ENCODE measurements at regions not wholly inside any gene's neighbourhood (a gene's known extent, or its start where the extent isn't known, plus 50 kb on each side); places are given as distances from the start of the nearest gene placed in this dataset.

GRCh38 chr2:40606862-40607261 lies 155.0 kb upstream of the SLC8A1 start:
- H3K27ac ChIP-seq (ENCODE audit: low read depth), result no peak overlapping the region
- H3K4me3 ChIP-seq (ENCODE audit: low read depth, low read length), result no peak overlapping the region
- H3K4me1 ChIP-seq (ENCODE audit: insufficient read depth), result no peaks in the 10 kb centered on the region
- no peaks in the 10 kb centered on the region for H3K36me3 ChIP-seq (ENCODE audit: insufficient read depth)
- DNase-seq (ENCODE audit: extremely low spot score), result no peak
- WGBS, result 86% methylated on average over 4 of the region's 4 CpGs

DNA sequence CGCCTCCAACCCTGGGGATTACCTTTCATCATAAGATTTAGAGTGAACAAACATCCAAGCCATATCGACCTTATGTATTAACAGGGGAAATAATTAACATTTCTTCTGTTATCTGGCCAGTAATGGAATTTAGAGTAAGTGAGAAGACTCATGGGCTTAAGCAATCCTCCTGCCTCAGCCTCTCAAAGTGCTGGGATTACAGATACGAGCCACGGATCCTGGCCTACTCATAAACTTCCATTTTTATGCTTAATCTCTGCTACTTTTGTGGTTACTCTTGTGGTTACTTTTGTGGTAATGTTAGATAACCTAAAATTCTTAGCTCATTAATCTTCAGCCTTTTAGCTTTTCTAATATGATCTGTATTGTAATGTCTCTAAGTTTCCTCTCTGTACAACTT lies 159.3 kb upstream of the SLC8A1 start:
- WGBS, result 66% methylated on average over 4 of the region's 4 CpGs

GRCh38 chr2:40625849-40626248 lies 174.0 kb upstream of the SLC8A1 start:
- 86% methylated on average over 3 of the region's 3 CpGs for WGBS
- Histone ChIP-seq H3K36me3 (ENCODE audit: insufficient read depth) (no peaks in the 10 kb centered on the region), H3K27ac (ENCODE audit: low read depth) (no peak overlapping the region), H3K4me3 (ENCODE audit: low read depth, low read length) (no peak overlapping the region), H3K4me1 (ENCODE audit: insufficient read depth) (no peaks in the 10 kb centered on the region)
- no peak for DNase-seq (ENCODE audit: extremely low spot score)

More for the DNA sequence above, 159.3 kb upstream of the SLC8A1 start:
- Histone ChIP-seq H3K36me3 (ENCODE audit: insufficient read depth) (no peaks in the 10 kb centered on the region), H3K4me3 (ENCODE audit: low read depth, low read length) (no peak overlapping the region), H3K27ac (ENCODE audit: low read depth) (no peak overlapping the region), H3K4me1 (ENCODE audit: insufficient read depth) (no peaks in the 10 kb centered on the region)
- DNase-seq (ENCODE audit: extremely low spot score), result no peak

- WGBS, result 65% methylated on average over 3 of the region's 3 CpGs
- H3K27ac ChIP-seq (ENCODE audit: low read depth), result no peak overlapping the region
- no peaks in the 10 kb centered on the region for H3K36me3 ChIP-seq (ENCODE audit: insufficient read depth)
- no peaks in the 10 kb centered on the region for H3K4me1 ChIP-seq (ENCODE audit: insufficient read depth)
- H3K4me3 ChIP-seq (ENCODE audit: low read depth, low read length), result no peak overlapping the region
- DNase-seq (ENCODE audit: extremely low spot score), result no peak
Measured at GRCh38 chr2:40628556-40628955, 176.7 kb upstream of the SLC8A1 start.

- 83% methylated on average over 4 of the region's 4 CpGs for WGBS
- no peaks in the 10 kb centered on the region for H3K4me1 ChIP-seq (ENCODE audit: insufficient read depth)
Measured at GRCh38 chr2:40629768-40630434, 178.0 kb upstream of the SLC8A1 start.

GRCh38 chr2:40639320-40639719 lies 187.4 kb upstream of the SLC8A1 start:
- DNase-seq (ENCODE audit: extremely low spot score), result no peak
- 61% methylated on average over 4 of the region's 4 CpGs for WGBS
- no peaks in the 10 kb centered on the region for H3K36me3 ChIP-seq (ENCODE audit: insufficient read depth)
- H3K27ac ChIP-seq (ENCODE audit: low read depth), result no peak overlapping the region
- no peak overlapping the region for H3K4me3 ChIP-seq (ENCODE audit: low read depth, low read length)
- no peaks in the 10 kb centered on the region for H3K4me1 ChIP-seq (ENCODE audit: insufficient read depth)

More at GRCh38 chr2:40629768-40630434, 178.0 kb upstream of the SLC8A1 start:
- H3K4me3 ChIP-seq (ENCODE audit: low read depth, low read length), result no peak overlapping the region
- no peaks in the 10 kb centered on the region for H3K36me3 ChIP-seq (ENCODE audit: insufficient read depth)
- DNase-seq (ENCODE audit: extremely low spot score), result no peak
- H3K27ac ChIP-seq (ENCODE audit: low read depth), result no peak overlapping the region

DNA sequence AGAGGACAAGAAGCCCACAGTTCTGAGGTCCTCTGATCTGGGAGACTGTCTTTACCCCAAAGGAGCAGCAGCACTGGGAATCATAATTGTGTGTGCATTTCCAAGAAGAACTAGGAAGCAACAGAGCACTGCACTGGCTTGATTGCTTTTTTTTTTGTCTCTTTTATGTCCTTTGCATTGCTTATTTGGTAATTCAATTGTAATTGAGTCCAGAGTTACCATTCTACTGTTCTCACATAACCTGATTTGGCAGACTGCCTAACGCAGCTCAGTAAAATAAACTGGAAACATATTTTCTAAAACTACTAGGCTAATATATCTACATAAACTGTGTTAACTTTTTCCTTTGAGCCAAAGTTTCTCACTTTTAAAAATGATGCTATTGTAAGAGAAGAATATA lies 190.3 kb upstream of the SLC8A1 start:
- 56% methylated on average over 1 of the region's 1 CpG for WGBS
- H3K36me3 ChIP-seq (ENCODE audit: insufficient read depth), result no peaks in the 10 kb centered on the region

DNA sequence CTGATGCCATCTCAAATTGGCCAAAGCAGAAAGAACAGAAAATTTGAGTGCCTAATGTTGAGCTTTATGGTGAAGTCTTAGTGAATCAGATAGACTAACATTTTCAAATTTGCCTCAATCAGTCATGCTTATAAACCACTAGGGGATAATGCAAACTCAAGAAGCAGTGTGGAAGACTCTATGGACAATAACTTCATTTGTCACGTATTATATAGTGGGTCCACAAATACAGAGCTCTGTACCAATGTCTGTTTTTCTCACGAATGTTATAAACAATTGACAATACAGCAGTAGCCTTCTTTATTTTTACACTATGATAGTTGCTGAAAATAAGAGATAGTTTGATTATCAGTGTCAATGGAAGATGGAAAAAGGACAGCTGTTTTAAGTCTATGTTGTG lies 190.8 kb upstream of the SLC8A1 start:
- Histone ChIP-seq H3K36me3 (ENCODE audit: insufficient read depth) (no peaks in the 10 kb centered on the region), H3K4me1 (ENCODE audit: insufficient read depth) (no peaks in the 10 kb centered on the region)

More for the DNA sequence above, 190.3 kb upstream of the SLC8A1 start:
- Histone ChIP-seq H3K4me3 (ENCODE audit: low read depth, low read length) (no peak overlapping the region), H3K4me1 (ENCODE audit: insufficient read depth) (no peaks in the 10 kb centered on the region), H3K27ac (ENCODE audit: low read depth) (no peak overlapping the region)
- no peak for DNase-seq (ENCODE audit: extremely low spot score)

GRCh38 chr2:40646642-40647041 lies 194.8 kb upstream of the SLC8A1 start:
- Histone ChIP-seq H3K4me1 (ENCODE audit: insufficient read depth) (no peaks in the 10 kb centered on the region), H3K27ac (ENCODE audit: low read depth) (no peak overlapping the region), H3K36me3 (ENCODE audit: insufficient read depth) (no peaks in the 10 kb centered on the region), H3K4me3 (ENCODE audit: low read depth, low read length) (no peak overlapping the region)
- 95% methylated on average over 2 of the region's 2 CpGs for WGBS
- no peak for DNase-seq (ENCODE audit: extremely low spot score)

More for the DNA sequence above, 190.8 kb upstream of the SLC8A1 start:
- Histone ChIP-seq H3K4me3 (ENCODE audit: low read depth, low read length) (no peak overlapping the region), H3K27ac (ENCODE audit: low read depth) (no peak overlapping the region)
- DNase-seq (ENCODE audit: extremely low spot score), result no peak
- 85% methylated on average over 2 of the region's 2 CpGs for WGBS

- WGBS, result 95% methylated on average over 5 of the region's 5 CpGs
- Histone ChIP-seq H3K4me1 (ENCODE audit: insufficient read depth) (no peaks in the 10 kb centered on the region), H3K27ac (ENCODE audit: low read depth) (no peak overlapping the region), H3K4me3 (ENCODE audit: low read depth, low read length) (no peak overlapping the region), H3K36me3 (ENCODE audit: insufficient read depth) (no peaks in the 10 kb centered on the region)
- DNase-seq (ENCODE audit: extremely low spot score), result no peak
Measured at GRCh38 chr2:40652155-40652554, 200.3 kb upstream of the SLC8A1 start.

DNA sequence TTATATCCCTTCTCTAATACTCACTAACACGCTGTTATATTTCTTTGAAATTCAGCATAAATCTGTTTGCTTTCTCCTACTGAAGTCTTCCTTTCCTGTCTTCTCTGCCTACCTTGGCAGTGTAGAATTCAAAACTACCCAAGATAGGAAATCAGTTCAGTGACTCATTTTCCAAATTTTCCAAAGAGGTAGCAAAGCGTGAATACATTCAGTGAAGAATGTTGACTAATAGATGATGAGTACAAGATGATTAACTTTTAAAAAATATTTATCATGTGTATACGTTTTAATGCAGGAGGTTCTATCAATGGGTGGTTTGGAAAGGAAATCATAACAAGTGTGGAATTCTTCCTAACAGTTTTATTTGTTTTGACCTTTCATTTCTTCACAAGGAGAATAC lies 201.9 kb upstream of the SLC8A1 start:
- Histone ChIP-seq H3K27ac (ENCODE audit: low read depth) (no peak overlapping the region), H3K4me3 (ENCODE audit: low read depth, low read length) (no peak overlapping the region), H3K36me3 (ENCODE audit: insufficient read depth) (no peaks in the 10 kb centered on the region), H3K4me1 (ENCODE audit: insufficient read depth) (no peaks in the 10 kb centered on the region)
- 84% methylated on average over 3 of the region's 3 CpGs for WGBS
- DNase-seq (ENCODE audit: extremely low spot score), result no peak

DNA sequence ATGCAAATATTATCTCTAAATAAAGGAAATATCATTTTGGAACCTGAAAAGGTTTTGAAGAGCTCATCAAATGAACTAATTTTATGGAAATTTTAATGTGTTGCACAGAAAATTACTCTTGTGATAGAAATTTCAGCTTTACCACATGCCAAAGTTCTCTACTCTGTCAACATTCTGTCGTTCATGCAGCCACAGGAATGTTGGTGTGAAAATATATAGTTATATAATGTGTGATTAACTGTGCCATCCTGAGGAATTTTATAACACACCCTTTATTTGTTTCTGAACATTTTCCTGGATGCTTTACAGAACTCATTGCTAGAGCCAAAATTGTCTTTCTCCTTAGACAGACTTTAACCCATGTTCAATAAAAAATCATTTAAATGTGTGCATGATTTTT lies 202.5 kb upstream of the SLC8A1 start:
- Histone ChIP-seq H3K36me3 (ENCODE audit: insufficient read depth) (no peaks in the 10 kb centered on the region), H3K4me3 (ENCODE audit: low read depth, low read length) (no peak overlapping the region), H3K4me1 (ENCODE audit: insufficient read depth) (no peaks in the 10 kb centered on the region), H3K27ac (ENCODE audit: low read depth) (no peak overlapping the region)
- DNase-seq (ENCODE audit: extremely low spot score), result no peak
- 61% methylated on average over 1 of the region's 1 CpG for WGBS

- no peak overlapping the region for H3K4me3 ChIP-seq (ENCODE audit: low read depth, low read length)
- no peaks in the 10 kb centered on the region for H3K36me3 ChIP-seq (ENCODE audit: insufficient read depth)
- H3K4me1 ChIP-seq (ENCODE audit: insufficient read depth), result no peaks in the 10 kb centered on the region
- WGBS, result 21% methylated on average over 1 of the region's 1 CpG
- DNase-seq (ENCODE audit: extremely low spot score), result no peak
- no peak overlapping the region for H3K27ac ChIP-seq (ENCODE audit: low read depth)
Measured at GRCh38 chr2:40658941-40659340, 207.1 kb upstream of the SLC8A1 start.

DNA sequence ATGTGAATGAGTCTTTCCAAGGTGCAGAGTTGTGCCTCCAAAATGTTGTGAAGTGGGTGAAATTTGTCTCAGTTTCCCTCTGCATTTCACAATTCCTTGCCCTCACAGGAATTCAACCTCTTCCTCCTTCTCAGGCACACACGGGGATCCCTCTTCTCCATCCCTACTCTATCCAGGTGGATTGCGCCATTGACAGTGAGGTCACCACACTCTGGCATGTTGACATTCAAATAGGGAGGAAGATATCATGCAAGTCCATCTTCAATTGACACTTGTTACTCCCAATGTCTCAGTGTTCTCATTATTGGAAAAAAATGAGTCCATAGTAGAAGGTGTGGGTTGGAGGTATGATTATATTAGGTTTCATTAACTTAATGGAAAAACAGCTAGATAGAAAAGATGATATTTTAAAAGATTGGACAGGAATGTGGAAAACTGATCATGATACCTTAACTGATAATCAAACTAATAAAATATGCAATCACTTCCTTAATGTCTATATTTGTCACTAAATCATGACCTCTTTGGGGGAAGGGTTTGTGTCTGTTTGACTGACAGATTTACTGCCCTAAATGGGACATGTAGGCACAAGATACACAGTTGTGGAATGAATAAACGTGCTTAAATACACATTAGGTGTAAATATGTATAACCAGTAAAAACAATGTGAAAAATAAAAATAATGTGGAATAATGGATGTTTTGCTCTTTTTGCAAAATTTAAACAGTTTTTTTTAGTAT lies 213.8 kb upstream of the SLC8A1 start:
- no peak for DNase-seq (ENCODE audit: extremely low spot score)
- H3K36me3 ChIP-seq (ENCODE audit: insufficient read depth), result no peaks in the 10 kb centered on the region
- H3K4me3 ChIP-seq (ENCODE audit: low read depth, low read length), result no peak overlapping the region
- whole genome bisulfite sequencing, result 82% methylated on average over 3 of the region's 3 CpGs
- H3K4me1 ChIP-seq (ENCODE audit: insufficient read depth), result no peaks in the 10 kb centered on the region
- H3K27ac ChIP-seq (ENCODE audit: low read depth), result no peak overlapping the region
